ENCODE measurements at regions not wholly inside any gene's neighbourhood (a gene's known extent, or its start where the extent isn't known, plus 50 kb on each side); places are given as distances from the start of the nearest gene placed in this dataset.
"Not testable (repeated sequence)": the region's sequence is repeated elsewhere in the genome, so short reads cannot be mapped to it uniquely, and the experiment has no call there.

- no peak for DNase-seq (ENCODE audit: low spot score)
- ATAC-seq = no peak
- intact Hi-C loops (cut with DNase I) = no loop called here
These were observed 429.4 kb upstream of the B3GAT1 start for GRCh38 chr11:134841411-134841810.

- DNase-seq (ENCODE audit: low spot score) (no peak), ATAC-seq (no peak)
- intact Hi-C loops (cut with DNase I) = no loop called here
These were observed 428.9 kb upstream of the B3GAT1 start for GRCh38 chr11:134840945-134841344.

GRCh38 chr11:134840165-134840564, 428.1 kb upstream of the B3GAT1 start:
- DNase-seq (ENCODE audit: low spot score); intact Hi-C loops (cut with DNase I); ATAC-seq: not testable (repeated sequence)

- ATAC-seq = no peak
- DNase-seq (ENCODE audit: low spot score) = no peak
- intact Hi-C loops (cut with DNase I) = no loop called here
These were observed 426.7 kb upstream of the B3GAT1 start for GRCh38 chr11:134838708-134839107.

- ATAC-seq = no peak
- intact Hi-C loops (cut with DNase I) = no loop called here
- no peak for DNase-seq (ENCODE audit: low spot score)
These were observed 425.8 kb upstream of the B3GAT1 start for GRCh38 chr11:134837887-134838232.

- intact Hi-C loops (cut with DNase I) = no loop called here
- DNase-seq (ENCODE audit: low spot score) (no peak), ATAC-seq (no peak)
These were observed 425.3 kb upstream of the B3GAT1 start for GRCh38 chr11:134837166-134837886.

GRCh38 chr11:134836561-134836960, 424.5 kb upstream of the B3GAT1 start:
- intact Hi-C loops (cut with DNase I) = no loop called here
- no peak for ATAC-seq
- DNase-seq (ENCODE audit: low spot score) = no peak

- intact Hi-C loops (cut with DNase I) = no loop called here
- ATAC-seq (no peak), DNase-seq (ENCODE audit: low spot score) (no peak)
These were observed 423.5 kb upstream of the B3GAT1 start for GRCh38 chr11:134835561-134835960.

GRCh38 chr11:134830312-134830711, 418.3 kb upstream of the B3GAT1 start:
- ATAC-seq (no peak), DNase-seq (ENCODE audit: low spot score) (no peak)
- intact Hi-C loops (cut with DNase I) = no loop called here

GRCh38 chr11:134823970-134824369, 411.9 kb upstream of the B3GAT1 start:
- intact Hi-C loops (cut with DNase I) = no loop called here
- DNase-seq (ENCODE audit: low spot score) (no peak), ATAC-seq (no peak)

GRCh38 chr11:134822897-134823296, 410.9 kb upstream of the B3GAT1 start:
- intact Hi-C loops (cut with DNase I) = no loop called here
- ATAC-seq (no peak), DNase-seq (ENCODE audit: low spot score) (no peak)

GRCh38 chr11:134821422-134821821, 409.4 kb upstream of the B3GAT1 start:
- intact Hi-C loops (cut with DNase I) = no loop called here
- no peak for ATAC-seq

GRCh38 chr11:134819041-134819440, 407.0 kb upstream of the B3GAT1 start:
- intact Hi-C loops (cut with DNase I) = no loop called here
- ATAC-seq (no peak), DNase-seq (ENCODE audit: low spot score) (no peak)

More at GRCh38 chr11:134821422-134821821, 409.4 kb upstream of the B3GAT1 start:
- DNase-seq (ENCODE audit: low spot score) = no peak

- intact Hi-C loops (cut with DNase I) = no loop called here
- DNase-seq (ENCODE audit: low spot score) (no peak), ATAC-seq (no peak)
These were observed 406.5 kb upstream of the B3GAT1 start for GRCh38 chr11:134818516-134818915.

- ATAC-seq (no peak), DNase-seq (ENCODE audit: low spot score) (no peak)
- intact Hi-C loops (cut with DNase I) = no loop called here
These were observed 403.4 kb upstream of the B3GAT1 start for GRCh38 chr11:134815404-134815803.

- no peak for ATAC-seq
- DNase-seq (ENCODE audit: low spot score) = no peak
- intact Hi-C loops (cut with DNase I) = no loop called here
These were observed 396.0 kb upstream of the B3GAT1 start for GRCh38 chr11:134807997-134808396.

- ATAC-seq (no peak), DNase-seq (ENCODE audit: low spot score) (no peak)
- intact Hi-C loops (cut with DNase I) = no loop called here
These were observed 390.6 kb upstream of the B3GAT1 start for GRCh38 chr11:134802598-134802997.

- DNase-seq (ENCODE audit: low spot score) = no peak
- intact Hi-C loops (cut with DNase I) = no loop called here
- ATAC-seq = no peak
These were observed 390.1 kb upstream of the B3GAT1 start for GRCh38 chr11:134802116-134802515.

GRCh38 chr11:134801570-134801969, 389.5 kb upstream of the B3GAT1 start:
- DNase-seq (ENCODE audit: low spot score) = no peak
- intact Hi-C loops (cut with DNase I) = no loop called here
- no peak for ATAC-seq

GRCh38 chr11:134800826-134801225, 388.8 kb upstream of the B3GAT1 start:
- ATAC-seq (no peak), DNase-seq (ENCODE audit: low spot score) (no peak)
- intact Hi-C loops (cut with DNase I) = no loop called here

- intact Hi-C loops (cut with DNase I) = no loop called here
- ATAC-seq = no peak
- DNase-seq (ENCODE audit: low spot score) = no peak
These were observed 388.1 kb upstream of the B3GAT1 start for GRCh38 chr11:134800130-134800529.

Data from sciatic nerve (tissue), 2 donors.